Gastrocnemius medialis (tissue), 4 donors: ENCODE measurements at regions not wholly inside any gene's neighbourhood (a gene's known extent, or its start where the extent isn't known, plus 50 kb on each side); places are given as distances from the start of the nearest gene placed in this dataset.

Experiments
- CTCF ChIP-seq, 5 experiments: fragments of 450-650 bp in 3 of 5; fragments of 200-600 bp in 2 of 5; sonication (generic) in 2 of 5; IDR thresholded peaks in 4 of 5; conservative IDR thresholded peaks in 1 of 5; 1 replicate in 4 of 5; 2 replicates in 1 of 5; pipeline ENCODE4 v1.5.1; 2016 to 2019; ENCODE audit warnings: antibody characterized with exemption in 5 of 5, mild to moderate bottlenecking in 3 of 5, moderate library complexity in 3 of 5
- POLR2A ChIP-seq, 2 donors: fragments of 450-650 bp; IDR thresholded peaks; one replicate each; pipeline ENCODE4 v1.6.1; 2017; ENCODE audit warnings: antibody characterized with exemption in 2 of 2, mild to moderate bottlenecking in 2 of 2, moderate library complexity in 2 of 2

GRCh38 chr20:56826306-56826704, 197.2 kb downstream of the TFAP2C start:
- TF ChIP-seq CTCF (IDR thresholded peaks at IDR 0.05 in 4 of 5, conservative IDR thresholded peaks at IDR 0.05 in 1 of 5) (no peak), POLR2A (IDR thresholded peaks at IDR 0.05) (no peak)
